K562 (cell line): ENCODE measurements at regions not wholly inside any gene's neighbourhood (a gene's known extent, or its start where the extent isn't known, plus 50 kb on each side); places are given as distances from the start of the nearest gene placed in this dataset.
A peak's percentile ranks its signal among the peaks of the same experiment; 100 is the strongest.

Experiments used
- ATF7 ChIP-seq: fragments of 450-650 bp; IDR thresholded peaks from 2 replicates; pipeline ENCODE4 v1.7.1; 2014; ENCODE audit warnings: mild to moderate bottlenecking, moderate library complexity
- CBX8 ChIP-seq: fragments of 200-600 bp; sonication (generic); IDR thresholded peaks from 2 replicates; pipeline ENCODE4 v1.6.1; 2012; ENCODE audit warnings: borderline replicate concordance, mixed run types, low read depth, mild to moderate bottlenecking, moderate library complexity, mixed read lengths, low read length, control low read depth, inconsistent platforms; ENCODE audit not compliant: poor library complexity, severe bottlenecking; ENCODE audit errors: extremely low read depth
- CLOCK ChIP-seq: fragments of 250-450 bp; sonication (Bioruptor Pico); IDR thresholded peaks from 2 replicates; pipeline ENCODE4 v1.4.0; 2020; ENCODE audit warnings: mild to moderate bottlenecking, moderate library complexity, borderline replicate concordance
- CXXC5 ChIP-seq: fragments of 250-450 bp; sonication (Bioruptor Pico); IDR thresholded peaks from 2 replicates; pipeline ENCODE4 v1.8.0; 2022; ENCODE audit warnings: inconsistent platforms, mild to moderate bottlenecking, moderate library complexity
- FOS ChIP-seq: IDR thresholded peaks from 3 replicates; pipeline ENCODE4 v1.6.1; 2011; ENCODE audit not compliant: insufficient read length; ENCODE audit errors: extremely low read depth
- FOXK1 ChIP-seq: sonication (generic); formaldehyde crosslinking; IDR thresholded peaks from 2 replicates; pipeline ENCODE4 v1.8.0; 2022; ENCODE audit warnings: missing genetic modification reagents, mild to moderate bottlenecking, borderline replicate concordance
- KDM1A ChIP-seq, 2 experiments: fragments of 450-650 bp; IDR thresholded peaks; 2 replicates each; pipeline ENCODE4 v1.6.1; 2016; ENCODE audit warnings: mild to moderate bottlenecking in 2 of 2
- MTA1 ChIP-seq: fragments of 450-650 bp; IDR thresholded peaks from 2 replicates; pipeline ENCODE4 v1.6.1; 2017; ENCODE audit warnings: borderline replicate concordance
- PRMT5 ChIP-seq: sonication (generic); formaldehyde crosslinking; IDR thresholded peaks from 2 replicates; pipeline ENCODE4 v1.5.0; 2020; ENCODE audit warnings: missing genetic modification reagents
- RAD21 ChIP-seq, 2 experiments: fragments of 250-450 bp in 1 of 2; fragments of 450-650 bp in 1 of 2; sonication (Bioruptor Pico) in 1 of 2; formaldehyde crosslinking in 1 of 2; IDR thresholded peaks in 1 of 2; conservative IDR thresholded peaks in 1 of 2; 2 replicates each; pipeline versions ENCODE4 v1.4.0 to v1.8.0; 2020 to 2022; ENCODE audit warnings: mild to moderate bottlenecking in 2 of 2, moderate library complexity in 1 of 2
- SNAPC5 ChIP-seq: fragments of 250-450 bp; sonication (Bioruptor Pico); IDR thresholded peaks from 2 replicates; pipeline ENCODE4 v1.8.0; 2021; ENCODE audit warnings: moderate library complexity, mild to moderate bottlenecking, inconsistent platforms
- SRF ChIP-seq, 2 experiments: fragments of 250-450, 450-650 bp in 1 of 2; sonication (Bioruptor Pico) in 1 of 2; sonication (generic) in 1 of 2; formaldehyde crosslinking; IDR thresholded peaks; 2 replicates each; pipeline versions ENCODE4 v1.5.0 to v1.5.1; 2020 to 2022; ENCODE audit warnings: mild to moderate bottlenecking in 1 of 2, missing genetic modification reagents in 1 of 2
- TAL1 ChIP-seq: fragments of 450-650 bp; IDR thresholded peaks from 2 replicates; pipeline ENCODE4 v1.6.1; 2016; ENCODE audit warnings: mild to moderate bottlenecking
- XRCC3 ChIP-seq: fragments of 450-650 bp; IDR thresholded peaks from 2 replicates; pipeline ENCODE4 v1.6.1; 2017; ENCODE audit warnings: mild to moderate bottlenecking, moderate library complexity
- ZBTB11 ChIP-seq, 3 experiments: fragments of 200-800 bp in 1 of 3; fragments of 250-450 bp in 1 of 3; fragments of 450-650 bp in 1 of 3; sonication (Bioruptor Pico) in 1 of 3; sonication (Bioruptor generic) in 1 of 3; formaldehyde crosslinking in 1 of 3; IDR thresholded peaks; 2 replicates each; pipeline versions ENCODE4 v1.6.1 to v1.8.0; 2016 to 2022; ENCODE audit warnings: mild to moderate bottlenecking in 2 of 3, missing genetic modification characterization in 2 of 3, missing compliant biosample characterization in 1 of 3, moderate library complexity in 1 of 3
- ZBTB7A ChIP-seq: IDR thresholded peaks from 2 replicates; pipeline ENCODE4 v1.6.1; 2011; ENCODE audit warnings: low read depth, mild to moderate bottlenecking, low read length, moderate library complexity, borderline replicate concordance; ENCODE audit not compliant: control insufficient read depth
- ZNF354B ChIP-seq: fragments of 250-450 bp; sonication (Bioruptor Pico); IDR thresholded peaks from 2 replicates; pipeline ENCODE4 v1.4.0; 2020
- ZNF76 ChIP-seq: fragments of 250-450 bp; sonication (Bioruptor Pico); IDR thresholded peaks from 2 replicates; pipeline ENCODE4 v1.4.0; 2020; ENCODE audit warnings: mild to moderate bottlenecking, moderate library complexity, borderline replicate concordance
- TF ChIP-seq, protein P1 (sequence below): fragments of 450-650 bp; IDR thresholded peaks from 2 replicates; pipeline ENCODE4 v1.6.1; 2016
- TF ChIP-seq, protein P2 (sequence below): fragments of 250-450 bp; sonication (Bioruptor Pico); IDR thresholded peaks from 2 replicates; pipeline ENCODE4 v1.8.0; 2022; ENCODE audit warnings: moderate library complexity, mild to moderate bottlenecking, inconsistent platforms

GRCh38 chr6:108738684-108739416 lies 109.4 kb upstream of the ARMC2 start (continued):
- TF ChIP-seq TAL1 (no peak), ZBTB11 (CRISPR knock-in tag; IDR thresholded peaks at IDR 0.05) (no peak), RAD21 (CRISPR knock-in tag; conservative IDR thresholded peaks at IDR 0.05 in 1 of 2, IDR thresholded peaks at IDR 0.05 in 1 of 2) (no peak), SNAPC5 (CRISPR knock-in tag) (no peak), ZBTB7A (no peak), MTA1 (no peak), XRCC3 (no peak), ATF7 (no peak), SRF (CRISPR knock-in tag; IDR thresholded peaks at IDR 0.05) (no peak), KDM1A (IDR thresholded peaks at IDR 0.05) (no peak), ZNF76 (CRISPR knock-in tag) (no peak), ZNF354B (no peak), CBX8 (no peak), CLOCK (CRISPR knock-in tag) (no peak), FOS (no peak), PRMT5 (CRISPR knock-in tag) (no peak), CXXC5 (CRISPR knock-in tag) (peak; percentile 36; the same call in 1 of the 2 replicates), FOXK1 (no peak)
- TF ChIP-seq, protein P1, sequence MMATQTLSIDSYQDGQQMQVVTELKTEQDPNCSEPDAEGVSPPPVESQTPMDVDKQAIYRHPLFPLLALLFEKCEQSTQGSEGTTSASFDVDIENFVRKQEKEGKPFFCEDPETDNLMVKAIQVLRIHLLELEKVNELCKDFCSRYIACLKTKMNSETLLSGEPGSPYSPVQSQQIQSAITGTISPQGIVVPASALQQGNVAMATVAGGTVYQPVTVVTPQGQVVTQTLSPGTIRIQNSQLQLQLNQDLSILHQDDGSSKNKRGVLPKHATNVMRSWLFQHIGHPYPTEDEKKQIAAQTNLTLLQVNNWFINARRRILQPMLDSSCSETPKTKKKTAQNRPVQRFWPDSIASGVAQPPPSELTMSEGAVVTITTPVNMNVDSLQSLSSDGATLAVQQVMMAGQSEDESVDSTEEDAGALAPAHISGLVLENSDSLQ, result no peak
- TF ChIP-seq, protein P2, sequence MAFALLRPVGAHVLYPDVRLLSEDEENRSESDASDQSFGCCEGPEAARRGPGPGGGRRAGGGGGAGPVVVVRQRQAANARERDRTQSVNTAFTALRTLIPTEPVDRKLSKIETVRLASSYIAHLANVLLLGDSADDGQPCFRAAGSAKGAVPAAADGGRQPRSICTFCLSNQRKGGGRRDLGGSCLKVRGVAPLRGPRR, result no peak
